CD4-positive, alpha-beta T cell (primary cell): ENCODE measurements at regions not wholly inside any gene's neighbourhood (a gene's known extent, or its start where the extent isn't known, plus 50 kb on each side); places are given as distances from the start of the nearest gene placed in this dataset.

Source experiments
- ATAC-seq: fragments of 200-7000 bp; cut with Tn5 transposase; one replicate; pipeline ENCODE4 v1.10.0; 2022; ENCODE audit warnings: mild to moderate bottlenecking; ENCODE audit not compliant: poor library complexity
- CTCF ChIA-PET: fragments of 350-600 bp; sonication (Branson Sonifier 250); formaldehyde crosslinking; loops from one replicate; lab custom pipeline; 2021; ENCODE audit warnings: antibody characterized with exemption, inconsistent platforms; lab: Charles Lee
- POLR2A ChIA-PET: fragments of 350-600 bp; sonication (Branson Sonifier 250); formaldehyde crosslinking; loops from one replicate; lab custom pipeline; 2021; ENCODE audit warnings: antibody characterized with exemption, inconsistent platforms; lab: Charles Lee
- DNase-seq, 14 experiments: peaks; one replicate each; pipeline ENCODE4 v3.0.0-alpha.2; 2013 to 2020; ENCODE audit warnings: mixed read lengths in 2 of 14
- H3K27ac ChIP-seq, 2 donors: one replicate each; pipeline versions ENCODE4 v1.5.1 to v1.7.0; 2013; ENCODE audit warnings: low read length in 2 of 2, low read depth in 1 of 2, mild to moderate bottlenecking in 1 of 2
- H3K27me3 ChIP-seq, 2 experiments: 1 replicate in 1 of 2; 2 replicates in 1 of 2; pipeline versions ENCODE4 v1.6.1 to v1.7.0; 2013; ENCODE audit warnings: low read length in 2 of 2, control low read depth in 1 of 2, mild to moderate bottlenecking in 1 of 2, moderate library complexity in 1 of 2; ENCODE audit not compliant: insufficient read depth in 2 of 2, control insufficient read depth in 1 of 2
- H3K36me3 ChIP-seq: one replicate; pipeline ENCODE4 v1.6.1; 2013; ENCODE audit warnings: low read length, control low read depth; ENCODE audit not compliant: insufficient read depth
- H3K4me1 ChIP-seq: one replicate; pipeline ENCODE4 v1.6.1; 2013; ENCODE audit warnings: low read length, control low read depth; ENCODE audit not compliant: insufficient read depth
- H3K4me3 ChIP-seq: one replicate; pipeline ENCODE4 v1.5.1; 2013; ENCODE audit warnings: mild to moderate bottlenecking, low read length, moderate library complexity
- H3K9me3 ChIP-seq, 2 experiments: 1 replicate in 1 of 2; 2 replicates in 1 of 2; pipeline versions ENCODE4 v1.6.1 to v1.7.0; 2013; ENCODE audit warnings: low read length in 2 of 2, mild to moderate bottlenecking in 2 of 2, control low read depth in 1 of 2, moderate library complexity in 1 of 2; ENCODE audit not compliant: control insufficient read depth in 1 of 2, insufficient read depth in 1 of 2
- H3K27ac Mint-ChIP-seq: one replicate; pipeline ENCODE4 v1.8.0; 2020; ENCODE audit warnings: mixed read lengths
- H3K27me3 Mint-ChIP-seq: one replicate; pipeline ENCODE4 v1.8.0; 2021; ENCODE audit warnings: mixed read lengths
- H3K36me3 Mint-ChIP-seq: one replicate; pipeline ENCODE4 v1.8.0; 2021; ENCODE audit warnings: low read depth, mixed read lengths
- H3K4me1 Mint-ChIP-seq: one replicate; pipeline ENCODE4 v1.8.0; 2021; ENCODE audit warnings: low read depth, mixed read lengths
- H3K4me3 Mint-ChIP-seq: one replicate; pipeline ENCODE4 v1.8.0; 2020; ENCODE audit warnings: mild to moderate bottlenecking, mixed read lengths
- H3K9me3 Mint-ChIP-seq: one replicate; pipeline ENCODE4 v1.8.0; 2020; ENCODE audit warnings: mixed read lengths
- intact Hi-C, 2 experiments: fragments of 100-400 bp; cut with DNase I in 1 of 2; cut with micrococcal nuclease in 1 of 2; formaldehyde crosslinking; loops; one replicate each; pipeline versions ENCODE4 v1.15.1 to v1.9.0; 2023 to 2025; cut with DNase I, micrococcal nuclease
- TF ChIP-seq, protein P1 (sequence below): fragments of 200-600 bp; IDR thresholded peaks from one replicate; pipeline ENCODE4 v1.8.0; 2022; ENCODE audit warnings: antibody characterized with exemption, mild to moderate bottlenecking

DNA sequence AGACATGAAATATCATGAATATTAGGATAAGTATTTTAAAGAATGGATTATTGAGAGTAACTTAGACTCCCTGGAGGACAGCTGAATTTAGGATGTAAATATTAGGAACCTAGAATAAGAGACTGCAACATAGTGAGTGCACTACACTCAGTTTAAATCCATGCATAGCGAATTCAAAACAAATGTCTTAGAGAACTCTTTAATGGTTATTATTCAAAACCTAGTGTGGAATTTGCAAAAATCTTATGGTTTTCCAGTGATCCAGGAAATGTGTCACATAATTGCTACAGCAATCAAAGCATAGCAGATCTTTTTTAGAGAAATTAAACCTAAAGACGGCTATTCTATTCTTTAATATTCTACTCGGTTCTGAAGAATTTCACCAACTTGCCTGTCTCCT lies 239.0 kb downstream of the TMX3 start:
- Histone ChIP-seq H3K27ac (no peak overlapping the region), H3K36me3 (no peaks in the 10 kb centered on the region), H3K27me3 (no peaks in the 10 kb centered on the region), H3K4me3 (no peak overlapping the region), H3K4me1 (no peaks in the 10 kb centered on the region), H3K9me3 (no peaks in the 10 kb centered on the region)
- ATAC-seq (no peak), DNase-seq (no peak)
- ChIA-PET CTCF (no interaction called here), POLR2A (no interaction called here)
- Mint-ChIP-seq H3K4me3 (no peak overlapping the region), H3K36me3 (no peaks in the 10 kb centered on the region), H3K4me1 (no peaks in the 10 kb centered on the region), H3K9me3 (no peaks in the 10 kb centered on the region), H3K27me3 (no peaks in the 10 kb centered on the region), H3K27ac (no peak overlapping the region)
- intact Hi-C loops, result no loop called here
- TF ChIP-seq, protein P1, sequence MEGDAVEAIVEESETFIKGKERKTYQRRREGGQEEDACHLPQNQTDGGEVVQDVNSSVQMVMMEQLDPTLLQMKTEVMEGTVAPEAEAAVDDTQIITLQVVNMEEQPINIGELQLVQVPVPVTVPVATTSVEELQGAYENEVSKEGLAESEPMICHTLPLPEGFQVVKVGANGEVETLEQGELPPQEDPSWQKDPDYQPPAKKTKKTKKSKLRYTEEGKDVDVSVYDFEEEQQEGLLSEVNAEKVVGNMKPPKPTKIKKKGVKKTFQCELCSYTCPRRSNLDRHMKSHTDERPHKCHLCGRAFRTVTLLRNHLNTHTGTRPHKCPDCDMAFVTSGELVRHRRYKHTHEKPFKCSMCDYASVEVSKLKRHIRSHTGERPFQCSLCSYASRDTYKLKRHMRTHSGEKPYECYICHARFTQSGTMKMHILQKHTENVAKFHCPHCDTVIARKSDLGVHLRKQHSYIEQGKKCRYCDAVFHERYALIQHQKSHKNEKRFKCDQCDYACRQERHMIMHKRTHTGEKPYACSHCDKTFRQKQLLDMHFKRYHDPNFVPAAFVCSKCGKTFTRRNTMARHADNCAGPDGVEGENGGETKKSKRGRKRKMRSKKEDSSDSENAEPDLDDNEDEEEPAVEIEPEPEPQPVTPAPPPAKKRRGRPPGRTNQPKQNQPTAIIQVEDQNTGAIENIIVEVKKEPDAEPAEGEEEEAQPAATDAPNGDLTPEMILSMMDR, result no peak

DNA sequence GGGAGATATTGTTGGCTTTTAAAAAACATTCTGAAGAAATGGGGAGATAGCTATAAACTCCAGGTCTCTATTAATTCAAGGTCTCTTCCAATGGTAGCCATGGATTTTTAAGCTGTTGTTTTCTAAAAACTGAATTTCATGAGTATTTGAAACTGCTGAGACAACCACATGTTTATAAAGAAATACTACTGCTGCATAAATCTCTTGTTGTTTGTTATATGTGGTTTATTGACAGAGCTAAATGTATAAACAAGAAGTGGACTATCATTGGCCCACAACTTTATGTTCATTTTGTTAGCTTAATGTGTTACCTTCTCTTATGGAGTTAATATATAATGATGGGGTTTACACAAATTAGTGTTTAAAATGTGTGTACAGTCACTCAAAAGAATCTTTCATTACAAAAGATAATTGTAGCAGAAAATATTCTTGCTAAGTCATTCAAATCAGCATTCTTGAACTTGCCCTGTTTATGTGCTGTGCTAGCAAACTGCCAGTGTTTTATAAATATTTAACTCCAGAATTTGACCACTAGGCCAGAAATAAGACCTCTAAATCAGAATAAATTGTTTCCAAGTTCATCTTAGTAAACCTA lies 242.1 kb downstream of the TMX3 start:
- no peaks in the 10 kb centered on the region for H3K4me1 ChIP-seq
- H3K9me3 ChIP-seq, result no peaks in the 10 kb centered on the region
- Mint-ChIP-seq H3K27ac (no peak overlapping the region), H3K36me3 (no peaks in the 10 kb centered on the region), H3K27me3 (no peaks in the 10 kb centered on the region), H3K9me3 (no peaks in the 10 kb centered on the region), H3K4me1 (no peaks in the 10 kb centered on the region), H3K4me3 (no peak overlapping the region)
- intact Hi-C loops, result no loop called here
- DNase-seq (no peak), ATAC-seq (no peak)
- POLR2A ChIA-PET, result no interaction called here
- no peaks in the 10 kb centered on the region for H3K36me3 ChIP-seq
- H3K27ac ChIP-seq, result no peak overlapping the region
- H3K4me3 ChIP-seq, result no peak overlapping the region
- TF ChIP-seq, protein P1, result no peak
- CTCF ChIA-PET, result no interaction called here
- H3K27me3 ChIP-seq, result no peaks in the 10 kb centered on the region

DNA sequence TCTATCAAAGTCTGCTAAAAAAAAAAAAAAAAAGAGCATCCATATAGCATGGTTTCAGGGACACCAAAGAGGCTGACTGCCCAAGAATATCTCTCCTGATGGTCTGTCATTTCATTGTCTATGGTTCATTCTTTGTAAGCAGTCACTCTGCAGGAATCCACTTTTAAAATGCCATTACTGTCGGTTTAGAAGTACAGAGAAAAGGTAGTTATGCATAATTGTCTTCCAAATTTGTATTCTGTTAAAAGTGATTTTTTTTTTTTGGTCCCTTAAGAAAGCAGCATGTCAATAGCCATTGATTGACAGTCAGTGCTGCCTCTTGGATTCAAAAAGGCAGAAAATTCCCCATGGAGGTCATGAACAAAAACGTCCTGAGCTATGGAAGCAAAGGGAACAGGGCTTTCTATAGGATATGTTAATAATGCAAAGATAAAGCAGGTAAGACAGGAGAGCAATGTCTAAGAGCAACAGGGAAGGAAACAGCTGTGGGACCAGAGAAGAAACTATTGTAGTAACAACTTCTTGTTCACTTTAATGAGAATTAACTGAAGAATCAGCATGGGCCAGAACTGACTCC lies 245.8 kb downstream of the TMX3 start:
- H3K9me3 Mint-ChIP-seq, result no peaks in the 10 kb centered on the region
- Histone ChIP-seq H3K4me3 (no peak overlapping the region), H3K27me3 (no peaks in the 10 kb centered on the region), H3K9me3 (no peaks in the 10 kb centered on the region), H3K36me3 (no peaks in the 10 kb centered on the region), H3K27ac (no peak overlapping the region), H3K4me1 (no peaks in the 10 kb centered on the region)
- TF ChIP-seq, protein P1, result no peak
- intact Hi-C loops, result no loop called here
- no peaks in the 10 kb centered on the region for H3K27me3 Mint-ChIP-seq
- no peak overlapping the region for H3K4me3 Mint-ChIP-seq
- no peak overlapping the region for H3K27ac Mint-ChIP-seq
- DNase-seq, result no peak
- CTCF ChIA-PET, result no interaction called here
- POLR2A ChIA-PET, result interaction anchor here (0.6 kb wide), 1 partner anchor 1236 kb away, joined by 3 read pairs; no protein-coding TSS in a partner anchor
- no peak for ATAC-seq
- H3K4me1 Mint-ChIP-seq, result no peaks in the 10 kb centered on the region
- no peaks in the 10 kb centered on the region for H3K36me3 Mint-ChIP-seq
